ENCODE measurements at regions not wholly inside any gene's neighbourhood (a gene's known extent, or its start where the extent isn't known, plus 50 kb on each side); places are given as distances from the start of the nearest gene placed in this dataset.

DNA sequence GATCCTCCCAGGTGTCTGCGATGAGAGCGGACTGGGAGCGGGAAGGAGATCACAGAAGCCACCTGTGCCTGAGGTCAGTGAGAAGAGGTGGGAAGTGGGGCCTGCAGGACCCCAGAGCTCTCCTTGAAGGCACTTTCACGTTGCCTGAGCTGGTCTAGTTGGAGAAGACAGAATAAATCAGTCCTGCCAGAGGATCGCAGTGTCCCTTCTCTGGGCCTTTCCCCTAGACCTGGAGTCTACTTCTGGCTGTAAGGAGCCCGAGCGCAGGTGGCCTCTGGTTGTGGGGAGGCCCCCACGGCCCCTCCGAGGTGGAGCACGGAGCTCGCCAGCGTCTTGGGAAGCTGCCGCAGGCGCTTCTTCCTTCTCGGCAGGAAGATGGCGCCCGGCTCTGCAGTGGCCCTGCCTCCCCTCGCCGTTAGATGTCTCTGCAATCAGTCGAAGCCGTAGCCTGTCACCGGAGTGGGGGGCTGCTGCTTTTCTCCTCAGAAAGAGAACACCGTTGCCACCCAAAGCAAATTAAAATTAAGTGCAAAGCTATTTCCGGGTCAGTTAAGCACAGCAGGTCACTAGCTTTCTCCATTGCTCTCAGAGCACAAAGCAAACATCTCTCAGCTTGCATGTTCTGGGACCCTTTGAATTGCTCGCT, 212.0 kb upstream of the MYT1L start:
- DNase-seq (ENCODE audit: low read depth), result peak; percentile 38

DNA sequence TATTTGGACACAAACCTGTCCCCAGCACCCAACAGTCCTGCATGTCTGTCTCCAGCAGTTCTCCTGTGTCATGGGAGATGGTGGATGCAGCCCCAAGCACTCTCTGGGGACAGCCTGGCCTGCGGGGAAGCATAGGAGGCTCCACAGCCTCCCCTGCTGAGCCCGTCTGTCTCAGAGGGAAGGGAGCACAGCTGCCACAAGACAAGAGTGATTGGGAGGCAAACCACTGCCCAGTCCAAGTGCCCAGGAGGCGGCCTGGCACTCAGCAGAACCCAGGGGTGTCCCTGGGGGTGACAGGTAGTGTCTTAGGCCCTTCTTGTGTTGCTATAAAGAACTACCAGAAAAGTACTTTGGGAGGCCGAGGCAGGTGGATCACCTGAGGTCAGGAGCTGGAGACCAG, 211.2 kb upstream of the MYT1L start:
- DNase-seq (ENCODE audit: low read depth), result no peak

DNA sequence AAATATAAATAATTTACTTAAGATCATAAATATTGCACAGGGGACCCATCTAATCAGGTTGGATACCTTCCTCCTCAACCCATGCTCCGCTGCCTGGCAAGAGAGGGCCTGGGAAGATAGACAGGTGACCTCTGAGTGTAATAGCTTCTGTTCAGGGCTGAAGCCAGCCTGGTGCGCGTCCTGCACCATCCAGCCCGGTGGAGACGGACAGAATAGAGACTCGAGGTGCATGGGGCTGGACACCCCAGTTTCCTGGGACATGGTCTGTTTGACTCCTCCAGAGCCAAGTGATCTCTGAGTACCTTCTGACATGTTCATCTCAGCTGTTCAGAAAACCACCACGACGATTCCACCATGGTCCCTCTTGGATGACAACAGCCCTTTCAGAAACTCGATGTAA, 209.3 kb upstream of the MYT1L start:
- no peak for DNase-seq (ENCODE audit: low read depth)

DNA sequence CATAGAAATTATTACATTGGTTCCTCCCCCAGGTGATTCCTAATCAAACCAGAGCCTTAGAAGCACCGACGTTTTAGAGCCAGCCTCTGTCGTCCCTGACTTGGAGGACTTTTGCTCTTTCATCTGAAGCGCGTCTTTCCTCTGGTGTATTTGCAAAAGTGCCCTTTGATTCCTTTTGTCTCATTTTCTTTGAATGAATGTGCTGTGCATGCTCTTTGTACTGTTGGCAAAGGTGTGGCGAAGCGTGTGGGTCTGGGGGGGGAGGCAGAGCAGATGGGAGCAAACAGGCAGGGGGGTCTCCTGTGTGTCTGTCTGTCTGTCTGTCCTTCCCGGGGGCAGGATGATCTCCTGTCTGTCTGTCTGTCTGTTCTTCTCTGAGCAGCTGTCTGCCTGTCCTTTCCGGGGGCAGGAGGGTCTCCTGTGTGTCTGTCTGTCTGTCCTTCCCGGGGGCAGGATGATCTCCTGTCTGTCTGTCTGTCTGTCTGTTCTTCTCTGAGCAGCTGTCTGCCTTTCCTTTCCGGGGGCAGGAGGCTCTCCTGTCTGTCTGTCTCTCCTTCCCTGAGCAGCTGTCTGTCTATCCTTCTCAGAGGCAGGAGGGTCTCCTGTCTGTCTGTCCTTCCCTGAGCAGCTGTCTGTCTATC, 205.5 kb upstream of the MYT1L start:
- DNase-seq (ENCODE audit: low read depth), result no peak

DNA sequence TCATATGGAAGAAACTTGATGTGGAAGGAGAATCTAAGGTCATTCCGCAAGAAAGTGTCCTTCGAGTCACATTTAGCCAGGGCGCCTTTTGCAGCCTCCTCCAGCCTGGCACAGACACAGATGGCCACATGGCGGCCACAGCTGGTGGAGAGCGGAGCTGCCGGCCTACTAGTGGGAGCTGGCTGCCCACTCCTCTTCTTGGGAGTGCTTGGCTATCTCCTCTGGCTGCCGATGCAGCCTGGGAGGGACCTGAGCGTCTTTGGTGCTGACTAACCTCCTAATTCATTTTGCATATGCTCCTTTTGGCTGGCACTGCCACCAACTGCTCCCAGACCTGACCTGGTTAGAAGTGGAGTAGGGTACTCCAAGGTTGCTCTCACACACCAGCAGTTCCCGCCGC, 199.3 kb upstream of the MYT1L start:
- no peak for DNase-seq (ENCODE audit: low read depth)

DNA sequence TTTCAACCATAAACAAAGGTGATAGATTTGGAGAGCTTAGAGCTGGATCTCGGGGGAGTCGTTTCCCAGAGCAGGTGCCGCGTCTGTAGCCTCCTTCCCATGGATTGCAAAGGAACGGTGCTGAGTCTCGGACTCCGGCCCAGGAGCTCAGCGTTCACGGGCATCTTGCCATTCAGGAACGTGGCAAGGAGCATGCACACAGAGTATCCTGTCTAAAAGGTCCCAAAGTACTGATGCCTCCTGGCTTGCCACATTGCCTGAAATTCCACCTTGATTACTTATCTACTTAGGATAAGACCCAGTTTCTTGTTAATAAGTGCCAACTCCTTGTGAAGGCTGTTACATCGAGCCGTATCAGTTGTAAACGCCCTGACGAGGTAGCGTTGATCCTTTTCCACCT, 197.8 kb upstream of the MYT1L start:
- no peak for DNase-seq (ENCODE audit: low read depth)

DNA sequence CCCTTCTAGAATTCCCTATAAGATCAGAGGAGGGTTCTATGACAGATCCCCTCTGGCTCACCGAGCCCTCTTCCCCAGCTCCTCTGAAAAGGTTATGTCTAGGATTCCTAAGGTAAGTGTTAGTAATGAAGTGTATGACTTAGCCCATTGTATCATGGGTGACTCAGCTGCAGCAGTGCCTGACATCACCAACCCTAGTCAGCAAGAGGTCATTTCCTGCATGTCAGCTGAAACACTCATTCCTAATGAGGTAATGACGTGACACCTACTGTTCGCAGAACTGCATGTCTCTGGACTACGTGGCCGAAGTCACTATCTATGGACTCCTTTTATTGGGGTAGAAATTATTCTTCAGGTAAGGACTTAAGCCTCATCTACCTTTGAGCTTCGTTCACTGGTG, 196.1 kb upstream of the MYT1L start:
- DNase-seq (ENCODE audit: low read depth), result peak; percentile 67

DNA sequence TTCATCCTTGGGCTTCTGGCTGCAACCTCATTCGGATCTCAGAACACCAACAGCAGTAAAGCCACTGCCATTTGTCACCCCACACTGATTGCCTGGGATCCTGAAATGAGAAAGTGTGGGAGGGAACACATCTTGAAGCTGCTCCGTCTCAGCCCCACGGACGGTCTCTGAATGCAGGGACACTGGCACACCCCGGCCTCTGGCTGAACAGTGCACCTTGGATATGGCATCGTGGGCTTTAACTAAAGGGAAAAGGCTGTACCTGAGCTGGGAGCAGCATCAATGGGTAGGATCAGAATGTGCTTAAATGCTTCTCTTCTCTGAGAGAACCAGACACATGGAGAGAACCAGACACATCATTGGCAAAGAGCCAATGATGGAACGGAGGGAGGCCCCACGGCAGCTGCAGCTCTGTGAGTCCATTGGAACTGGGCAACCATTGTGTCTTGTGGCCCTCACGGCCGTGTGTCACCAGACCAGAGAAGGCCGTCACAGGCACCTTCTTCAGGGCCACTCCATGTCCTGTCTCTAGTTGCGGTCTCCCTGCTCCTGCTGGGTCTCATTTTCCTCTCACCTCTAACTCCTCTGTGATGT, 193.4 kb upstream of the MYT1L start:
- DNase-seq (ENCODE audit: low read depth), result no peak

DNA sequence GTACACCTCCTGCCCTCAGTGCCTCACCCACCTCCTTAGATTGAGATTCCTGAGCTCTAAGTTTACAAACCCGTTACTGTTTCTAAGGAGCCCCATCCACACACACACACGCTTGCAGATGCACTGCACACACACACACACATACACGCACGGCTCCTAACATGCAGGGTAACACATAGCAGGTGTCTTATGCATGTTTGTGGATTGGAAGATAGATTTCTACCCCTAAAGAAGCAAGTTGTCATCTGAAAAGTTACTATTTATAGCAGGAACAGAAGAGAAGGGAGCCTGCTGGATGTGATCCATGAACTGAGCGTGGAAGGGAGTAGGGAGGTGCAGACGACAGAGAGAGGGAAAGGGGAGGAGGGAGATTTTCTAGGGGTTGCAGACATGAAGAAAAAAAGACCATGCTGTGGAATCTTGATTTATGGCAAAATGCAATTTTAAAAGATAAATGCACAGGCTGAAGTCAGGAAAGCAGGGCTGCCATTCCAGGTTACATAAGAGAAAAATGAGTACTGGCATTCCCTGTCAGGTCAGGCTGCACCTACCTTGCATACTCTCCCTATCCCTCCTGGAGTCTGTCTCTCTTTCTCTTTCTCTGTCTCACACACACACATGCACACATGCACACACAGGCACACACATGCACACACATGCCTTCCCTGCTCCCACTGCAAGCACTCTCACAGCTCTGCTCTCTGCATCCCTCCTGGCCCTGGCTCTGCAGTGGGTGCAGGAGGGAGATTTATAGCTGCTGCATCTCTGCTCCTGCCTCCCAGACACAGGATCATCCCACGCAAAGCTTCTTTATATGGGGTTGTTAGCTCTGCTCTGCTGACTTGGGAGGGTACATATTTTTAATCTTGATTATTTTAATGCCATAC, 192.6 kb upstream of the MYT1L start:
- DNase-seq (ENCODE audit: low read depth), result no peak

DNA sequence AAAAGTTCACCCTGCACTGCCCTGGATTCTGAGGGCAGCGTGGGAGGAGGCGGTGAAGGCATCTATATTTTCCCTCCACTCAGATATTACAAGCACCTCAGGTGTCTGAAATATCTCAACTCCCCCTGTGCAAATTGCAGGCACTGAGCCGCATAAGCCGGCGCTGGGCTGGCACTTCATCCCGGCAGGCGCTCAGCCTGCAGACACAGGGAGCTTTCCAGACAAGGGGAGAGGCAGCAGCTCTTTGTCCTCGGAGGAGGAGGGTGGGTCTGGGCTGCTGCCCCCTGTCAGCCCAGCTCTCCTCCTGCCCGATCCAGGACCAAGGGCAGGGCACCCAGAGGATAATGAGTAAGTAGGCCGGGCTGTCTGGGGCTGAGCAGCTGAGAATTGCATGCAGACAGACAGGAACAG, 189.3 kb upstream of the MYT1L start:
- DNase-seq (ENCODE audit: low read depth), result no peak

DNA sequence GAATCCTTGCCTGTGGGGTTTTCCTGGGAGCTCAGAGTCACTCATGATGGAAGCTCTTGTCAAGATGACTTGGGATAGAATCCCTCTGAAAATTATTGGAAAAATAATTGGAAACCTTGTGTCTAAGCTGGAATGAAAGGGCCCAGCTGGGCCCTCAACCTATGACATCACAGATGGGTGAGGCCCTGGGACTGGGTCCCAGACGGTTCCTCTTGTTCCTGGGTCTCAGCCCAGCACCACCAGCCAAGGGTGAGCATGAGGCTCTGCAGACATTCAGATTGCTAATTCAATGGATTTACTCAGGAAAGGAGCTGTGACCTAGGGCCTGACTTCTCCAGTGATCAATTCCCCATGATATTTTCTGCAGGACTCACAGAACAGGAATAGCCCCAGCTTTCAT, 188.3 kb upstream of the MYT1L start:
- DNase-seq (ENCODE audit: low read depth), result no peak

DNA sequence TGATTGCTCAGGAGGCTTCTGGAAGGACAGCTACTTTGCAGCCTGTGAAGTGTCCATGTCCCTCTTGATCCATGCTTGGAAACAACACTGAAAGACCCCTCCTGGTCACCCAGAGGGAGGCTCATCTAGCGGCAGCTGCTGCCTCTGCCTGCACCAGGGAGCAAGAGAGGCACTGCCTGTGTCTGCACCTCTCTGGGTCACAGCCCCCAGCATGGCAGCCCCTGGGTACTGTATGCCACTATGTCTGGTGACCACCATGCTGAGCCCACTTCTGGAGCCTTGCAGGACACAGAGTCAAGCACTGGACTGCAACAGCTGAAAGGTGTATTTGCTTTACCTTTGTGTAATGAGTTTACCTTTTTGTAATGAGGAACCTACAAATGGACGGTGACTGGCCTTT, 186.3 kb upstream of the MYT1L start:
- DNase-seq (ENCODE audit: low read depth), result no peak

DNA sequence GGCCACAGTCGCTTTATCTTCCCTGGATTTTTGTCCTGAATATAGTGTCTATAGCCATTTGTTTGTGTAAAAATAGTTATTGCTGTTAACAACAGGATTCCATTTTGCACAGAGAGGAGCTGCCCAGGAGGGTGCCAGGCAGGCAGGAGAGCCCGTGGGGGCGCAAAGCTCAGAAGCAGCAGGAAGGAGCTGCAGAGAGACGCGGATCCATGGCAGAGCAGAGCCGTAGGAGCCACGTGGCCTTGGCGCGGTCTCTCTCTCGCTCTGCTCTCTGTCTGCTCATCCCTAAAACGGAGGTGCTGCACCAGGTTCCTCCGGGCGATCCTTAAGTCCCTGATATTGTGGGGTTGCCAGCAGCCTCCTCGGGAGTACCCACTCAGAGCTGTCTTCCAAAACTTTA, 185.3 kb upstream of the MYT1L start:
- DNase-seq (ENCODE audit: low read depth), result peak; percentile 17

DNA sequence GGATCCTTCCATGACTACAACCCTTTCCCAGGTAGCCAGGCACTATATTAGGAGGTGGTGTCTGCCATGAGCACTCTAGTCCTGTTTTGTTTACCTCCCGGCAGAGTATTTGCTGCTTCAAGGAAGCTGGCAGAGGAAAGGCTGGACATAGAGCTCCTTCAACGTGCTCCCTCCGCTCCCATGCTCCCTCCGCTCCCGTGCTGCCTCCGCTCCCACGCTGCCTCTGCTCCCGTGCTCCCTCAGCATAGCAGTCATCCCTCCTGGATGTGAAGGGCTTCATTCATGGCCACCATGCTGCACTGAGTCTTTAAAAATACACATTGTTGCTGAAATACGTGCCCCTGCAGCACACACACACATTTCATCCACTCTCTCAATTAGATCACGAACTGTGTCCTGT, 181.9 kb upstream of the MYT1L start:
- DNase-seq (ENCODE audit: low read depth), result no peak

DNA sequence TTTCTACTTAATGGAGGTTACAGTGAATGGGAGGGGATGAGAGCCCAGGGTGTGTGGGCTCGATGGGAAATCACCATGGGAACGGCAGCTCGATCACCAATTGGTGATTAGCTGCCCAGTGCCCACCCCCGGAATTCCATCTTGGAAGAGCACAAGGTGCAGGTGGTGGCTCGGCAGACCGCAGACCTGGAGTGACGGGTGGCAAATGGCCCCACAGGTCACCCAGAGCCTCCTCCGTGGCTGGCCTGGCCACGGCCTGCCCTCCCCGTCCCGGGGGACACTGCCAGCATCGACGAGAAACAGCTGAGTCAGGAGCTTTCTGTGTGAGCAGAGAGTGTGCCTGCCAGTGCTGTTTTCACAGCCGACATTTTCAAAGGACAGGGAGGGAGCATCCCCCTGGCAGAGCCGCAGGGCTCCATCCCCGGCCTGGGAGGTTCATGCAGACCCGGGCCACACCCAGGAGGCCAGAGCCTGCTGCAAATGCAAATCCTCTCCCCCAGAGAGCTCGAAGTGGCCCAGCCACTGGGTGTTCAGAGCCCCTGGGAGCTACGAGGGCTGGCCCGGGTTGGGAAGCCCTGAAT, 176.4 kb upstream of the MYT1L start:
- DNase-seq (ENCODE audit: low read depth), result no peak

DNA sequence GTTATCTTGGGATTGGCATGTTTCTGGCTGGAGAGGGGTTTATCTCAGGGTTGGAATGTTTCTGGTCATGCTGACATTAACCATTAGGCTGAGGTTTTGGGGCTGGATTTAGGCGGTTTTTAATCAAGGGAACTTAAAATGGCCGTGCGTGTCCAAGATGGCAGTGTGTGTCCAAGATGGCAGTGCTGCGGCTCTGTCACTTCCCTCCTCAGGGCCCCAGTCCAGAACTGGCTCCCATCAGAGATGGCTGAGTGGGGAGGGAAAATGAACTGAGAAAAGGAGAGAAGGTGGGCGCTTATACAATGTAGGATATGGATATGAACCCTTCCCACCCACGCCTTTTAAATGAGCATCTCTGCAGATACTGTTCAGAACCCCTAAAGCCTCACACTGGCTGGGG, 175.5 kb upstream of the MYT1L start:
- no peak for DNase-seq (ENCODE audit: low read depth)

DNA sequence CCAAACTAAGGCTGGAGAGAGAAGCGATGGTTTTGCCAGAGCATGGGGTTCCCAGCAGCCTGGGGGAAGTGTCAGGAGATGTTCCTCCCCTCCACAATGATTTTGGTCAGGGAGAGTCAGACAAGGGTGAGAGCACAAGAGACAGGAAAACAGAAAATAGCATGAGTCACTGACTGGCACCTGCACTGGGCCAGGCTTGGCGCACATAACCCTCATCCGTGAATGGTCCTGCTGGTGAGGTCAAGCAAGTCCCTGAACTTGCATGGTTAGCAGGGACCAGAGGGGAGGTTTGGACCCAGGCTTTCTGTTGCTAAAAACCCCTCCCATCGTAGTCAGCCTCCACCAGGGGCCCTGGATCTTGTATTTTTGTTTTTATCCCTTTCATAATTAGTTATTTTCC, 174.5 kb upstream of the MYT1L start:
- DNase-seq (ENCODE audit: low read depth), result no peak

DNA sequence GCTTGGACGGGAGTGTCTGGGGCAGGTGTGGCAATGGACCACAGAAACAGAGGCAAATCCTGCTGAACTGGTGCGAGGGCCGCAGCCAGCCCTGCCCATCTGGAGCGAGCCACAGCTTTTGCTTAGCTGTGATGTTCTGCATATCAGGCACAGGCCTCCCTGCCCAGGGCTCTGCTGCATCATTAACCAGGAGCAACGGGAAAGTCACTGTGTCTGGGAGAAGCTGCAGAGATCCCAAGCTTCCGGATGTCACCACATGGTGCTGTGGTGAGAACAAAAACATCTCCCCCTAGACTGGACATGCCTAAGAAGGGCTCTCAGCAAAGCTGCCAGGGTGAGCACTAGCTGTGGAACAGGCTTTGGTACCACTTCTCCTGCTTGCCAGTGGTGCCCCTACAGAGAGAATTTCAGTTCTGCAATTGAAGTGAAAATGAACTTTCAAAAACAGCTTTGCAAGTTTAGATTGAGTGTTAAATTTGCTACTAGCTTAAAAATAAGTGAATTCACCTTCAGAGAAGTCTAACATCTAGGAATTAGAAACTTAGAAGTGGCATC, 172.9 kb upstream of the MYT1L start:
- DNase-seq (ENCODE audit: low read depth), result no peak

DNA sequence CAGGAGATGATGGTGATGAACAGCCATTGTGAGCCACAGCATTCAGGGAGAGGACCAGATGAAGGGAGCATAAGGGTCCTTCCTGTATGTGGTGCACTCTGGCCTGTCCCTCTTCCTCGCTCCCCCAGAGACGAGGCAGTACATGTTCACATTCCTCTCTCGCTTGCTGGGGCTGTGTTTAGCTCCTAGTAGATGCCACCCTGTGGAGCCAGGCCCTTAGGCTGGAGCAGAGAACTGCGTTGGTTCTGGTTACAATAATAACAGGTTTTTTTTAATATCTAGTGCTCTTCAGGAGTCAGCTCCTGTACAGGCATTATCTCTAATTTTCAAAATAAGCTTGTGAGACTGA, 171.1 kb upstream of the MYT1L start:
- DNase-seq (ENCODE audit: low read depth), result no peak

DNA sequence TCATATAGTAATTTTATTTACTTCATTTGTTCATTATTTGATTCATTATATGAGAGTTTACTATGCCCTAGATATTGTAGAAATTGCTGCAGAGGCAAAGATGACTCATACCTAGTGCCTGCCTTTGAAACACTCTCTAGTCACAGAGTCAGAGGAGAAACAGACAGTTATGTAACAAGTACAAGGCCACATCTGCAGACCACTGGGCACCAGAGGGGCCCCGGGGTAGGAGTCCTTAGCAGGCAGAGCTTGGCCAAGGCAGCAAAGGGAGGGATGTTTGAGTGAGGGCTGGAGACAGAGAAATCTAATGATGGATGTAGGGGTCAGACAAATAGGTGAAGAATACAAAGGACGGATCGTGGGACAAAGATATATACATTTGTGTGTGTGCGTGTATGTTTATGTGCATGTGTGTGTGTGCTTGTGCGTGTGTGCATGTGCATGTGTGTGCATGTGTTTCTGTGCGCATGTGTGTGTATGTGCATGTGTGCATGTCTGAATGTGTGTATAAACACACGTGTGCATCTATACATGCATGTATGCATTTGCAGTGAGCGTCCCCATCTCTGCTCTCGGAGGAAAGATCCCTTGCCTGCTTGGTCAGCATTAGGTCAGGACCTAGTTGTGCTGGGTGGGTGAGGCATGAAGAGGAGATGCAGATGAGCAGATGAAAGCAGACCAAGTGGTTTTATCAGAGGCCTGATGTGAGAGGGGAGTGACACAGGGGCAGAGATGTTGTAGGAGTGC, 170.6 kb upstream of the MYT1L start:
- DNase-seq (ENCODE audit: low read depth), result no peak

DNA sequence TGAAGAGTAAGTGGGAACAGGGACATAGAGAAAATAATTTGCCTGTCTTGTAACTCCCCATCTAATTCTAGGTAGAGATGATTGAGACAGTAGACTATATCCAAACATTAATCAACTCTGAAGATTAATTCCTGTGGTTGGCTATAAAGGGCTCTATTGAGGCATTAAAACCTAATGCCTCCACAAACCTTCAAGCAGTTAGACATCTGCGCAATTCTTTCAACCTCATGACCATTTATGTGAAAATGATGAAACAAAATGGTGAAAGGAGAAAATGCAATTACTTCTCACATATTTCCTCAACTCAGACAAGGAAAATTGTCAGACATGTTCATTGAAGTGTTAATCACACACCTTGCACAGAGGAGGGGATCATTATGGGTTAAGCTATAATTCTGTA, 164.5 kb upstream of the MYT1L start:
- DNase-seq (ENCODE audit: low read depth), result no peak
